ENCODE measurements at regions not wholly inside any gene's neighbourhood (a gene's known extent, or its start where the extent isn't known, plus 50 kb on each side); places are given as distances from the start of the nearest gene placed in this dataset.

DNA sequence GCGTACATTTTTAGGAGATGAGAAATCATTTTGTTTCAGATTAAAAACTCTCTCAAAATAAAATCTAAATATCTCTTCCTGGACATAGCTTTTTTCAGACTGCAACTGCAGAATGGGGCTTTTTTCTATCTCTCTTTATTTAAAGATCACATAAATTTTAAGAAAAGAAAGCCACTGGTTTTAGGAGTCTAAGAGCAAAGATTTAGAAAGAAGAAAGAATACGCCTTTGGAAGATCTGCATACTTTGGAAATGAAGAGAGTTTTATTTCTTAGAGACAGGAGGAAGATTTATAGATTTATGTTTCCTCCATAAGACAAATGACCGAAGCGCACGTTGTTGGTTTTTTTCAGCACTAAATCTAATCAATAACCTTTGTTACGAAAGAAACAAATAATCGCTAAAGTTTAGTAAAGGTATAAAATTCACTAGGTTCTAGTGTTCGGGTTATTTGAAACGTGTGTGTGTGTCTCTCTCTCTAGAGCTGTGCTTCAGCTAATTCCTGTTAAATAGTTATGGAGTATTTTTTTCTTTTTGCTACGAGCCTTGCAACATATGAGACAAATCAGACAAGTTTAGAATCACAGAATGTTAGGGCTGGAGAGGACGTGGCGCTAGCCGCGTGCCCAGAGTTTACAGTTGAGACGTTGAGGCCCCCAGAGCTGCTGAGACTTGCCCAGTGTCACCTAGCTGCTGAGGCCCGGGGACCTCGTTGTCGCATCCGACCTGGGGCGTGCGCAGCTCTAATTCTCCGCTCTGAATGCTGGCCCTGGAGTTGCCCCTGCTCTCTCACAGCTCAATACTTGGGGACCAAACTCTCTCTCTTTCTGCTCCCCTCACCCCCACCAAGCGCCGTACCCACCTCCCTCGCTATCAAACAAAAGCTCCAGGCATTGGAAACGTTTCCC is 69.9 kb downstream of the CTAGE1 start:
- TF ChIP-seq, protein P1, sequence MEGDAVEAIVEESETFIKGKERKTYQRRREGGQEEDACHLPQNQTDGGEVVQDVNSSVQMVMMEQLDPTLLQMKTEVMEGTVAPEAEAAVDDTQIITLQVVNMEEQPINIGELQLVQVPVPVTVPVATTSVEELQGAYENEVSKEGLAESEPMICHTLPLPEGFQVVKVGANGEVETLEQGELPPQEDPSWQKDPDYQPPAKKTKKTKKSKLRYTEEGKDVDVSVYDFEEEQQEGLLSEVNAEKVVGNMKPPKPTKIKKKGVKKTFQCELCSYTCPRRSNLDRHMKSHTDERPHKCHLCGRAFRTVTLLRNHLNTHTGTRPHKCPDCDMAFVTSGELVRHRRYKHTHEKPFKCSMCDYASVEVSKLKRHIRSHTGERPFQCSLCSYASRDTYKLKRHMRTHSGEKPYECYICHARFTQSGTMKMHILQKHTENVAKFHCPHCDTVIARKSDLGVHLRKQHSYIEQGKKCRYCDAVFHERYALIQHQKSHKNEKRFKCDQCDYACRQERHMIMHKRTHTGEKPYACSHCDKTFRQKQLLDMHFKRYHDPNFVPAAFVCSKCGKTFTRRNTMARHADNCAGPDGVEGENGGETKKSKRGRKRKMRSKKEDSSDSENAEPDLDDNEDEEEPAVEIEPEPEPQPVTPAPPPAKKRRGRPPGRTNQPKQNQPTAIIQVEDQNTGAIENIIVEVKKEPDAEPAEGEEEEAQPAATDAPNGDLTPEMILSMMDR (conservative IDR thresholded peaks at IDR 0.05), result no peak
- Mint-ChIP-seq H3K36me3 (ENCODE audit: insufficient read depth in 1 of 3, low read depth in 3 of 3) (peaks cover 0 to 2% (median 0%) of the 10 kb centered on the region in 3 experiments; a peak in 1 of 7 replicates), H3K9me3 (no peaks in the 10 kb centered on the region; a peak in 2 of 5 replicates), H3K27me3 (ENCODE audit: low read depth) (peaks cover 97% of the 10 kb centered on the region), H3K27ac (no peak overlapping the region), H3K4me1 (peaks cover 26 to 35% of the 10 kb centered on the region in 2 experiments), H3K4me3 (peak overlapping the region; percentile 58 to 79)
- H2BK12ac ChIP-seq (ENCODE audit: insufficient read length, low read depth, low read length), result no peak overlapping the region
- no peak overlapping the region for H2AFZ ChIP-seq (ENCODE audit: low read length)
- DNase-seq, result peak; percentile 52
- no CpG with 5 or more reads among the region's 26 CpGs for WGBS (ENCODE audit: extremely low coverage, insufficient read length, low lambda C conversion rate)
- peak overlapping the region; percentile 12 for H3K18ac ChIP-seq (ENCODE audit: insufficient read length, low read depth, low read length)
- no peaks in the 10 kb centered on the region for H3K79me2 ChIP-seq (ENCODE audit: insufficient read depth, low read length)
- H3K56ac ChIP-seq (ENCODE audit: insufficient read length, low read depth, low read length), result no peak overlapping the region
- no peak overlapping the region for H2AK5ac ChIP-seq (ENCODE audit: insufficient read length, low read length)
- H3T11ph ChIP-seq (ENCODE audit: low read length), result no peak overlapping the region
- H3K4me2 ChIP-seq (ENCODE audit: insufficient read depth, insufficient read length, low read length), result peak overlapping the region; percentile 70
- no peak overlapping the region for H3K27ac ChIP-seq (ENCODE audit: insufficient read length, low read depth, low read length)
- no peaks in the 10 kb centered on the region for H3K79me1 ChIP-seq (ENCODE audit: insufficient read depth, low read depth, low read length, poor library complexity, severe bottlenecking)
- H2BK5ac ChIP-seq (ENCODE audit: insufficient read length, low read length), result no peak overlapping the region
- no peak overlapping the region for H2BK15ac ChIP-seq (ENCODE audit: low read depth, low read length)
- H3K14ac ChIP-seq (ENCODE audit: insufficient read depth, low read length), result no peak overlapping the region
- no peak overlapping the region for H4K91ac ChIP-seq (ENCODE audit: insufficient read length, low read depth, low read length)
- no peak overlapping the region for H3K9ac ChIP-seq (ENCODE audit: extremely low read depth, insufficient read length, low read length)
- H3K23ac ChIP-seq (ENCODE audit: insufficient read length, low read depth, low read length), result no peak overlapping the region
- H3K9me3 ChIP-seq (ENCODE audit: control insufficient read depth, low read depth, low read length), result no peaks in the 10 kb centered on the region
- no peak overlapping the region for H2BK20ac ChIP-seq (ENCODE audit: low read depth, low read length, poor library complexity, severe bottlenecking)
- H3K27me3 ChIP-seq (ENCODE audit: insufficient read depth, low read length), result peaks cover 48% of the 10 kb centered on the region
- no peak overlapping the region for H4K5ac ChIP-seq (ENCODE audit: insufficient read length, low read depth, low read length)
- no peak overlapping the region for H4K8ac ChIP-seq (replicated peaks; ENCODE audit: insufficient read length, low read depth, low read length)
- no peaks in the 10 kb centered on the region for H4K20me1 ChIP-seq (ENCODE audit: control insufficient read depth, insufficient read depth, insufficient read length)
- no peaks in the 10 kb centered on the region for H3K4me1 ChIP-seq (ENCODE audit: insufficient read depth, low read length)
- H3K4ac ChIP-seq (ENCODE audit: low read depth, low read length), result no peak overlapping the region
- H2BK120ac ChIP-seq (ENCODE audit: low read depth, low read length, poor library complexity, severe bottlenecking), result no peak overlapping the region
- peaks cover 8% of the 10 kb centered on the region for H3K23me2 ChIP-seq (ENCODE audit: insufficient read length, low read depth, low read length, poor library complexity, severe bottlenecking)
